A549 (cell line): ENCODE measurements at regions not wholly inside any gene's neighbourhood (a gene's known extent, or its start where the extent isn't known, plus 50 kb on each side); places are given as distances from the start of the nearest gene placed in this dataset.

Experiments used
- ATAC-seq, 2 experiments: fragments of 200-7000 bp in 1 of 2; fragments of >200 bp in 1 of 2; cut with Nextera tagmentation in 1 of 2; cut with Tn5 transposase in 1 of 2; 3 replicates each; pipeline versions ENCODE4 v1.8.0 to v1.9.1; 2018 to 2020; ENCODE audit warnings: mild to moderate bottlenecking in 1 of 2, moderate library complexity in 1 of 2
- CTCF ChIA-PET: fragments of 300-600 bp; sonication (Branson Sonifier 250); formaldehyde crosslinking; extraction: SDS; loops from one replicate; lab custom pipeline; 2021; ENCODE audit warnings: antibody characterized with exemption, inconsistent platforms; lab: Yijun Ruan, JAX
- POLR2A ChIA-PET: fragments of 350-600 bp; formaldehyde crosslinking; extraction: SDS; loops from one replicate; lab custom pipeline; 2021; ENCODE audit warnings: antibody characterized with exemption, inconsistent platforms; lab: Yijun Ruan, JAX
- DNase-seq, 2 experiments: peaks; one replicate each; pipeline versions ENCODE4 v3.0.0 to v3.0.0-alpha.2; 2011 to 2016; ENCODE audit warnings: low read depth in 1 of 2, low spot score in 1 of 2
- FAIRE-seq: peaks from 2 replicates; lab custom pipeline; 2011; peaks lifted over from hg19 to GRCh38; lab: Jason Lieb, UNC
- H3K27ac ChIP-seq, 2 experiments: fragments of >200 bp; sonication (Bioruptor Twin); formaldehyde crosslinking; 3 replicates each; pipeline ENCODE4 v1.5.1; 2016 to 2017
- H3K4me1 ChIP-seq: fragments of >200 bp; sonication (Bioruptor Twin); formaldehyde crosslinking; 3 replicates; pipeline ENCODE4 v1.6.1; 2016
- H3K4me2 ChIP-seq: fragments of >200 bp; sonication (Bioruptor Twin); formaldehyde crosslinking; 3 replicates; pipeline ENCODE4 v1.6.1; 2016
- H3K4me3 ChIP-seq: fragments of >200 bp; sonication (Bioruptor Twin); formaldehyde crosslinking; 3 replicates; pipeline ENCODE4 v1.5.1; 2016
- H3K9me3 ChIP-seq: fragments of >200 bp; sonication (Bioruptor Twin); formaldehyde crosslinking; 3 replicates; pipeline ENCODE4 v1.6.1; 2016
- CBX2 ChIP-seq: fragments of 200-600 bp; sonication (generic); IDR thresholded peaks from 2 replicates; pipeline ENCODE4 v1.6.1; 2016; ENCODE audit warnings: low read depth, mild to moderate bottlenecking, borderline replicate concordance
- CEBPB ChIP-seq, 2 experiments: fragments of >200 bp in 1 of 2; sonication (Bioruptor Twin) in 1 of 2; formaldehyde crosslinking in 1 of 2; IDR thresholded peaks; 2 replicates each; pipeline ENCODE4 v1.6.1; 2012 to 2016
- CHD4 ChIP-seq: fragments of 200-600 bp; sonication (generic); IDR thresholded peaks from 2 replicates; pipeline ENCODE4 v1.6.1; 2016; ENCODE audit warnings: antibody characterized with exemption, mild to moderate bottlenecking, borderline replicate concordance
- E2F6 ChIP-seq: IDR thresholded peaks from 2 replicates; pipeline ENCODE4 v1.6.1; 2012; ENCODE audit warnings: low read depth, borderline replicate concordance
- EHF ChIP-seq: fragments of 250-450 bp; sonication (Bioruptor Pico); IDR thresholded peaks from 2 replicates; pipeline ENCODE4 v1.5.0; 2020; ENCODE audit warnings: mild to moderate bottlenecking
- EHMT2 ChIP-seq: fragments of 200-600 bp; sonication (generic); IDR thresholded peaks from 2 replicates; pipeline ENCODE4 v1.6.1; 2016; ENCODE audit warnings: antibody characterized with exemption, low read depth, mild to moderate bottlenecking, moderate library complexity
- ELK1 ChIP-seq: fragments of 150-350 bp; IDR thresholded peaks from 2 replicates; pipeline ENCODE4 v1.6.1; 2014; ENCODE audit warnings: low read depth, mild to moderate bottlenecking, low read length
- EP300 ChIP-seq, 2 experiments: fragments of >200 bp; sonication (Bioruptor Twin); formaldehyde crosslinking; IDR thresholded peaks; 2 replicates in 1 of 2; 3 replicates in 1 of 2; pipeline ENCODE4 v1.6.1; 2016 to 2017
- FOSB ChIP-seq: fragments of 250-450 bp; sonication (Bioruptor Pico); IDR thresholded peaks from 2 replicates; pipeline ENCODE4 v1.5.0; 2020; ENCODE audit warnings: mild to moderate bottlenecking, moderate library complexity
- FOSL2 ChIP-seq, 2 experiments: fragments of 450-650 bp in 1 of 2; fragments of >200 bp in 1 of 2; sonication (Bioruptor Twin) in 1 of 2; formaldehyde crosslinking; IDR thresholded peaks; 2 replicates each; pipeline versions ENCODE4 v1.5.0 to v1.6.1; 2016 to 2020; ENCODE audit warnings: mild to moderate bottlenecking in 1 of 2, moderate library complexity in 1 of 2
- HDAC2 ChIP-seq: fragments of 200-600 bp; sonication (generic); IDR thresholded peaks from 2 replicates; pipeline ENCODE4 v1.6.1; 2016
- HEYL ChIP-seq: fragments of 250-450 bp; sonication (Bioruptor Pico); IDR thresholded peaks from 2 replicates; pipeline ENCODE4 v1.8.0; 2021; ENCODE audit warnings: mild to moderate bottlenecking, moderate library complexity
- HOXA7 ChIP-seq: fragments of 250-450 bp; sonication (Bioruptor Pico); IDR thresholded peaks from 2 replicates; pipeline ENCODE4 v1.5.0; 2020; ENCODE audit warnings: mild to moderate bottlenecking, moderate library complexity
- HOXB5 ChIP-seq: fragments of 250-450 bp; sonication (Bioruptor Pico); IDR thresholded peaks from 2 replicates; pipeline ENCODE4 v1.5.0; 2020; ENCODE audit warnings: mild to moderate bottlenecking, moderate library complexity
- JUN ChIP-seq, 2 experiments: fragments of >200 bp; sonication (Bioruptor Twin); formaldehyde crosslinking; IDR thresholded peaks; 2 replicates in 1 of 2; 3 replicates in 1 of 2; pipeline ENCODE4 v1.6.1; 2016 to 2017
- JUNB ChIP-seq: fragments of >200 bp; sonication (Bioruptor Twin); formaldehyde crosslinking; IDR thresholded peaks from 2 replicates; pipeline ENCODE4 v1.6.1; 2016
- PHF8 ChIP-seq: fragments of 200-600 bp; sonication (generic); IDR thresholded peaks from 2 replicates; pipeline ENCODE4 v1.6.1; 2016; ENCODE audit warnings: low read depth, mild to moderate bottlenecking, antibody characterized with exemption, moderate library complexity, borderline replicate concordance
- RAD21 ChIP-seq, 2 experiments: fragments of >200 bp in 1 of 2; sonication (Bioruptor Twin) in 1 of 2; formaldehyde crosslinking in 1 of 2; IDR thresholded peaks in 1 of 2; conservative IDR thresholded peaks in 1 of 2; 2 replicates in 1 of 2; 3 replicates in 1 of 2; pipeline ENCODE4 v1.6.1; 2012 to 2018; ENCODE audit warnings: inconsistent platforms in 1 of 2
- RFX5 ChIP-seq: fragments of 450-650 bp; IDR thresholded peaks from 2 replicates; pipeline ENCODE4 v1.7.1; 2014; ENCODE audit warnings: antibody characterized with exemption, mild to moderate bottlenecking, moderate library complexity
- ZNF302 ChIP-seq: fragments of 250-450 bp; sonication (Bioruptor Pico); IDR thresholded peaks from 2 replicates; pipeline ENCODE4 v1.9.0; 2021; ENCODE audit warnings: inconsistent platforms, mild to moderate bottlenecking, moderate library complexity
- WGBS: methylation state at CpG from one replicate; pipeline ENCODE4 v1.1.6; 2017; ENCODE audit errors: missing lambda C conversion rate; 5-methylcytosine and 5-hydroxymethylcytosine counted together

GRCh38 chr2:224196810-224197209 lies 157.7 kb upstream of the SERPINE2 start:
- H3K4me1 ChIP-seq: peaks cover 7% of the 10 kb centered on the region; the same call in 2 of the 3 replicates
- 39% methylated on average over 2 of the region's 2 CpGs for WGBS
- TF ChIP-seq FOSL2 (IDR thresholded peaks at IDR 0.05): 0 out of 2 replicates have a peak, but pooled peaks have one; percentile 26
- TF ChIP-seq FOSL2 (CRISPR knock-in tag; IDR thresholded peaks at IDR 0.05): peak; percentile 49
- TF ChIP-seq JUNB: peak; percentile 42; the same call in 1 of the 2 replicates
- no peak for TF ChIP-seq CBX2
- peak; percentile 30 to 63; a peak in 3 of 4 replicates for TF ChIP-seq CEBPB (IDR thresholded peaks at IDR 0.05)
- H3K4me3 ChIP-seq: no peak overlapping the region
- CTCF ChIA-PET: no interaction called here
- no peak overlapping the region for H3K4me2 ChIP-seq
- H3K9me3 ChIP-seq: peaks cover 16% of the 10 kb centered on the region; the same call in 2 of the 3 replicates
- DNase-seq (no peak), ATAC-seq (no peak), FAIRE-seq (no peak)
- H3K27ac ChIP-seq: no peak overlapping the region
- POLR2A ChIA-PET: no interaction called here

- H3K9me3 ChIP-seq: peaks cover 16% of the 10 kb centered on the region; the same call in 2 of the 3 replicates
- no peak for DNase-seq
- ATAC-seq: no peak
- TF ChIP-seq ELK1 (no peak), ZNF302 (CRISPR knock-in tag) (no peak), CHD4 (no peak), EP300 (IDR thresholded peaks at IDR 0.05) (no peak), RFX5 (no peak), HOXA7 (no peak), PHF8 (no peak), EHMT2 (no peak)
- peaks cover 7% of the 10 kb centered on the region; the same call in 2 of the 3 replicates for H3K4me1 ChIP-seq
- no peak for FAIRE-seq
- H3K4me3 ChIP-seq: no peak overlapping the region
- CTCF ChIA-PET: interaction anchor here (0.7 kb wide), 1 partner anchor 14 kb away, joined by 3 read pairs; no protein-coding TSS in a partner anchor
- H3K4me2 ChIP-seq: no peak overlapping the region
- POLR2A ChIA-PET: no interaction called here
- H3K27ac ChIP-seq: no peak overlapping the region
- 63% methylated on average over 2 of the region's 2 CpGs for WGBS
These were observed 157.0 kb upstream of the SERPINE2 start for GRCh38 chr2:224195925-224196571.

GRCh38 chr2:224194161-224194560 lies 155.1 kb upstream of the SERPINE2 start:
- no peak overlapping the region for H3K4me3 ChIP-seq
- DNase-seq (no peak), ATAC-seq (no peak), FAIRE-seq (no peak)
- POLR2A ChIA-PET: no interaction called here
- 92% methylated on average over 1 of the region's 1 CpG for WGBS
- no peak overlapping the region for H3K4me2 ChIP-seq
- H3K9me3 ChIP-seq: peaks cover 16% of the 10 kb centered on the region; the same call in 2 of the 3 replicates
- no peak overlapping the region for H3K27ac ChIP-seq
- TF ChIP-seq RAD21 (conservative IDR thresholded peaks at IDR 0.05 in 1 of 2, IDR thresholded peaks at IDR 0.05 in 1 of 2): no peak
- TF ChIP-seq EHF (CRISPR knock-in tag): no peak
- no peak for TF ChIP-seq HEYL (CRISPR knock-in tag)
- no peak for TF ChIP-seq E2F6
- TF ChIP-seq HOXB5 (CRISPR knock-in tag): no peak
- no peak for TF ChIP-seq ZNF302 (CRISPR knock-in tag)
- TF ChIP-seq EP300 (IDR thresholded peaks at IDR 0.05): no peak
- no peak for TF ChIP-seq HDAC2
- TF ChIP-seq FOSB (CRISPR knock-in tag): no peak
- TF ChIP-seq JUNB: no peak
- TF ChIP-seq JUN (IDR thresholded peaks at IDR 0.05): no peak
- CTCF ChIA-PET: no interaction called here
- H3K4me1 ChIP-seq: peaks cover 11% of the 10 kb centered on the region; the same call in 2 of the 3 replicates
